Body of pancreas (tissue), 4 donors: ENCODE measurements at regions not wholly inside any gene's neighbourhood (a gene's known extent, or its start where the extent isn't known, plus 50 kb on each side); places are given as distances from the start of the nearest gene placed in this dataset.
A peak's percentile ranks its signal among the peaks of the same experiment; 100 is the strongest.

Experiments used
- ATAC-seq: fragments of 150-250 bp; one replicate; pipeline ENCODE4 v1.9.1; 2016
- DNase-seq, 4 donors: peaks; one replicate each; pipeline ENCODE4 v3.0.0-alpha.2; 2019
- H3K27ac ChIP-seq, 4 donors: fragments of 200-600 bp; sonication (generic); 1 replicate in 3 of 4; 2 replicates in 1 of 4; pipeline versions ENCODE4 v1.5.1 to v1.6.1; 2016 to 2019; ENCODE audit warnings: mild to moderate bottlenecking in 1 of 4, mixed read lengths in 1 of 4, moderate library complexity in 1 of 4
- H3K27me3 ChIP-seq, 2 donors: fragments of 200-600 bp; sonication (generic); one replicate each; pipeline ENCODE4 v1.6.0; 2016; ENCODE audit warnings: mild to moderate bottlenecking in 1 of 2
- H3K36me3 ChIP-seq, 2 donors: fragments of 200-600 bp; sonication (generic); replicated peaks in 1 of 2; 2 replicates each; pipeline ENCODE4 v1.5.1; 2016; ENCODE audit warnings: low read depth in 2 of 2; ENCODE audit not compliant: insufficient read depth in 1 of 2
- H3K4me1 ChIP-seq: fragments of 200-600 bp; sonication (generic); one replicate; pipeline ENCODE4 v1.6.0; 2016
- H3K4me3 ChIP-seq, 2 donors: fragments of 200-600 bp; sonication (generic); 1 replicate in 1 of 2; 2 replicates in 1 of 2; pipeline ENCODE4 v1.5.1; 2016 to 2019
- H3K9me3 ChIP-seq, 3 donors: fragments of 200-600 bp; sonication (generic); 1 replicate in 2 of 3; 2 replicates in 1 of 3; pipeline ENCODE4 v1.5.1; 2016
- POLR2A ChIP-seq, 3 donors: fragments of 450-650 bp; IDR thresholded peaks; one replicate each; pipeline ENCODE4 v1.6.1; 2016; ENCODE audit warnings: antibody characterized with exemption in 3 of 3, mild to moderate bottlenecking in 2 of 3
- WGBS, 2 donors: methylation state at CpG; one replicate each; pipeline ENCODE4 v1.1.5; 2017; 5-methylcytosine and 5-hydroxymethylcytosine counted together
- intact Hi-C: fragments of 100-400 bp; cut with DNase I; formaldehyde crosslinking; loops from one replicate; pipeline ENCODE4 v1.15.1; 2023
- TF ChIP-seq, protein P1 (sequence below), 7 experiments: fragments of 450-650 bp in 4 of 7; fragments of 200-600 bp in 3 of 7; sonication (generic) in 3 of 7; IDR thresholded peaks; one replicate each; pipeline ENCODE4 v1.5.1; 2016 to 2019; ENCODE audit warnings: antibody characterized with exemption in 7 of 7

GRCh38 chr2:4465671-4466070, 762.3 kb downstream of the DCDC2C start:
- Histone ChIP-seq H3K9me3 (no peaks in the 10 kb centered on the region), H3K27ac (no peak overlapping the region), H3K36me3 (no peaks in the 10 kb centered on the region), H3K27me3 (no peaks in the 10 kb centered on the region), H3K4me3 (no peak overlapping the region), H3K4me1 (no peaks in the 10 kb centered on the region)
- intact Hi-C loops, result no loop called here
- WGBS, 2 donors, result 49 to 57% methylated on average over 3 of the region's 3 CpGs
- TF ChIP-seq, protein P1, sequence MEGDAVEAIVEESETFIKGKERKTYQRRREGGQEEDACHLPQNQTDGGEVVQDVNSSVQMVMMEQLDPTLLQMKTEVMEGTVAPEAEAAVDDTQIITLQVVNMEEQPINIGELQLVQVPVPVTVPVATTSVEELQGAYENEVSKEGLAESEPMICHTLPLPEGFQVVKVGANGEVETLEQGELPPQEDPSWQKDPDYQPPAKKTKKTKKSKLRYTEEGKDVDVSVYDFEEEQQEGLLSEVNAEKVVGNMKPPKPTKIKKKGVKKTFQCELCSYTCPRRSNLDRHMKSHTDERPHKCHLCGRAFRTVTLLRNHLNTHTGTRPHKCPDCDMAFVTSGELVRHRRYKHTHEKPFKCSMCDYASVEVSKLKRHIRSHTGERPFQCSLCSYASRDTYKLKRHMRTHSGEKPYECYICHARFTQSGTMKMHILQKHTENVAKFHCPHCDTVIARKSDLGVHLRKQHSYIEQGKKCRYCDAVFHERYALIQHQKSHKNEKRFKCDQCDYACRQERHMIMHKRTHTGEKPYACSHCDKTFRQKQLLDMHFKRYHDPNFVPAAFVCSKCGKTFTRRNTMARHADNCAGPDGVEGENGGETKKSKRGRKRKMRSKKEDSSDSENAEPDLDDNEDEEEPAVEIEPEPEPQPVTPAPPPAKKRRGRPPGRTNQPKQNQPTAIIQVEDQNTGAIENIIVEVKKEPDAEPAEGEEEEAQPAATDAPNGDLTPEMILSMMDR (IDR thresholded peaks at IDR 0.05), result no peak
- TF ChIP-seq POLR2A (IDR thresholded peaks at IDR 0.05), result no peak
- DNase-seq (peak in 1 of 4 donors; percentile 6), ATAC-seq (no peak)

DNA sequence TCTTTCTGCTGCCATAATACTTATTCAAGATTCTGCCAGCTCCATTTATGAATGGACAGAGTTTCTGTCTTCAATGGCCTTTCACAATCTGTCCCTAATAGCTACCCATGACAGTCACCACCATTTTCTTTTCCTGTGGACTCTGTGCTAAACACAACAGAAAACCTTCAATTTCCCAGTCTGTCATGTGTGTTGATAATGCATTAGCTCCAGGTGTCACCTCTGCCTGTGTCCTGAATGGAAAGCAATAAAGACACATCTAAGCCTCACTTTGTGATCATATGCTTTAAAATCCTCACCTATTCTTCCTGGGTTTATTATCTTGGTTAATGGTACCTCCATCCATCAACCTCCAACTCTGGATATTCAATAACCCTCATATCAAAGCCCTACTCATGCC, 772.2 kb downstream of the DCDC2C start:
- Histone ChIP-seq H3K27me3 (no peaks in the 10 kb centered on the region), H3K4me3 (no peak overlapping the region), H3K36me3 (no peaks in the 10 kb centered on the region), H3K27ac (no peak overlapping the region), H3K4me1 (no peaks in the 10 kb centered on the region), H3K9me3 (peaks cover 0 to 3% (median 0%) of the 10 kb centered on the region in 3 donors)
- no peak for ATAC-seq
- intact Hi-C loops, result no loop called here
- TF ChIP-seq POLR2A (IDR thresholded peaks at IDR 0.05), result no peak
- TF ChIP-seq, protein P1 (IDR thresholded peaks at IDR 0.05), result no peak
- DNase-seq, result no peak

DNA sequence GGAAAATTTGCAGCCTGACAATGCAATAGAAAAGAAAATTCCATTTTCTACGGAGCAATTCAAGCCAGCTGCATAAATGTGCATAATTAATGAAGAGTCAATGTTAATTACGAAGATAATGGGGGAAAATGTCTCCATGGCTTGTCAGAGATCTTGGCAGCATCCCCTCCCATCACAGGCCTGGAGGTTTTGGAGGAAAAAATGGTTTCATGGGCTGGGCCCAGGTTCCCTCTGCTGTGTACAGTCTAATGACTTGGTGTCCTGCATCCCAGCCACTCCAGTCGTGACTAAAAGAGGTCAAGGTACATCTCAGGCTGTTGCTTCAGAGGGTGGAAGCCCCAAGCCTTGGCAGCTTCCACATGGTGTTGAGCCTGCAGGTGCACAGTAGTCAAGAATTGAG, 779.7 kb downstream of the DCDC2C start:
- no peak overlapping the region for H3K27ac ChIP-seq
- intact Hi-C loops, result no loop called here
- no peak overlapping the region for H3K4me3 ChIP-seq
- no peaks in the 10 kb centered on the region for H3K36me3 ChIP-seq
- ATAC-seq (no peak), DNase-seq (no peak)
- no peaks in the 10 kb centered on the region for H3K27me3 ChIP-seq
- peaks cover 0 to 6% (median 0%) of the 10 kb centered on the region in 3 donors for H3K9me3 ChIP-seq
- TF ChIP-seq POLR2A (IDR thresholded peaks at IDR 0.05), result no peak
- TF ChIP-seq, protein P1 (IDR thresholded peaks at IDR 0.05), result no peak
- WGBS, 2 donors, result 32 to 41% methylated on average over 3 of the region's 3 CpGs
- H3K4me1 ChIP-seq, result no peaks in the 10 kb centered on the region

GRCh38 chr2:4486971-4487370, 783.6 kb downstream of the DCDC2C start:
- H3K36me3 ChIP-seq, result no peaks in the 10 kb centered on the region
- H3K4me3 ChIP-seq, result no peak overlapping the region
- no peak overlapping the region for H3K27ac ChIP-seq
- H3K4me1 ChIP-seq, result no peaks in the 10 kb centered on the region
- no peak for ATAC-seq
- WGBS, 2 donors, result 50% methylated on average over 2 of the region's 2 CpGs
- DNase-seq, result no peak
- no peaks in the 10 kb centered on the region for H3K27me3 ChIP-seq
- intact Hi-C loops, result no loop called here
- peaks cover 0 to 6% (median 0%) of the 10 kb centered on the region in 3 donors for H3K9me3 ChIP-seq
- TF ChIP-seq, protein P1 (IDR thresholded peaks at IDR 0.05), result no peak
- TF ChIP-seq POLR2A (IDR thresholded peaks at IDR 0.05), result no peak

DNA sequence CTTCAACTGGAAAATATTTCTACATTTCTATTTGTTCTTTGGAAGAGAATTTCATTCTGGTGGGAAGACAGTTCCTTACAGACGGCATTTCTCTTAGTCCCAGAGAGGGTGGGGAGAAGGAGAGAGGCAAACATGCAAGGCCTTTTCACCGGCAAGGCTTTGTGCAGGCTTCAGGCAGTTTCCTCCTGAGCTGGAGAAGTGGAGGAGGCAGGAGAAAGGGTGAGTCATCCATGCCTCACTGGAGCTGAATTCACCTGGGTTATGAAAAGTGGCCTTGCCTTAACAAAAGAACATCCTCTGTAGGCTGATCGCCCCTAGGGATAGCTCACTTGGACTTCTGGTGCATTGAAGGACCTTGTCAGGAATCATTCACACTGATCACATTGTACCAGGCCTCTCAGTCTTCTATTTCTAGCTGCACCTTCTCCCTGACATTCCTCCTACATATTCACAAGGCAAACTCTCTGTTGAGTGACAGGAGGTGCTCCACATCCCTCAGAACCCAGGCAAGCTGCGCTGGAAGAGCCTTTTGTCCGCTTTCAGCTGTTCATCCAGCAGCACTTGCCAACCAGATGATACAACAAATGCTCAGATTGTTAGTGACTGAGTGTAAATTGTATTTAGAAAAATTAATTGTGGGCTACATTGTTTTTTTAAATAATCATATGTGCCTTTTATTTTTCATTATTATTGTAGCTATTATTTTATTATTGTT, 796.1 kb downstream of the DCDC2C start:
- TF ChIP-seq, protein P1 (IDR thresholded peaks at IDR 0.05), result no peak
- no peak for TF ChIP-seq POLR2A (IDR thresholded peaks at IDR 0.05)
- no peaks in the 10 kb centered on the region for H3K36me3 ChIP-seq
- H3K27me3 ChIP-seq, result no peaks in the 10 kb centered on the region
- no peak for ATAC-seq
- 76 to 77% methylated on average over 5 of the region's 5 CpGs for WGBS, 2 donors
- intact Hi-C loops, result no loop called here
- H3K9me3 ChIP-seq, result no peaks in the 10 kb centered on the region
- H3K27ac ChIP-seq, result no peak overlapping the region
- H3K4me1 ChIP-seq, result no peaks in the 10 kb centered on the region
- H3K4me3 ChIP-seq, result no peak overlapping the region
- no peak for DNase-seq
